NB4 (cell line): ENCODE measurements at regions not wholly inside any gene's neighbourhood (a gene's known extent, or its start where the extent isn't known, plus 50 kb on each side); places are given as distances from the start of the nearest gene placed in this dataset.

Experiments used
- CTCF ChIP-seq: IDR thresholded peaks from one replicate; pipeline ENCODE4 v1.5.1; 2012; ENCODE audit warnings: low read depth, low read length
- MAX ChIP-seq: IDR thresholded peaks from 2 replicates; pipeline ENCODE4 v1.6.1; 2011; ENCODE audit warnings: low read depth, low read length
- MYC ChIP-seq: IDR thresholded peaks from 2 replicates; pipeline ENCODE4 v1.6.1; 2011; ENCODE audit warnings: low read depth, low read length
- POLR2A ChIP-seq: IDR thresholded peaks from 2 replicates; pipeline ENCODE4 v1.6.1; 2011; ENCODE audit warnings: mild to moderate bottlenecking; ENCODE audit not compliant: insufficient read length; ENCODE audit errors: extremely low read depth

GRCh38 chr1:238558156-238558555, 667.4 kb upstream of the ZP4 start:
- TF ChIP-seq CTCF: no peak
- TF ChIP-seq MYC: no peak
- TF ChIP-seq MAX: no peak
- TF ChIP-seq POLR2A: no peak
